PC-3 (cell line): ENCODE measurements at regions not wholly inside any gene's neighbourhood (a gene's known extent, or its start where the extent isn't known, plus 50 kb on each side); places are given as distances from the start of the nearest gene placed in this dataset.

ENCODE experiments used
- EZH2 ChIP-seq: fragments of 300-600 bp; sonication (generic); IDR thresholded peaks from one replicate; pipeline ENCODE4 v1.6.1; 2017; ENCODE audit warnings: antibody characterized with exemption, mild to moderate bottlenecking, low read length; ENCODE audit not compliant: unreplicated experiment
- TF ChIP-seq, protein P1 (sequence below): fragments of 300-600 bp; sonication (generic); conservative IDR thresholded peaks from 2 replicates; pipeline ENCODE4 v1.5.1; 2017; ENCODE audit warnings: antibody characterized with exemption, low read depth, mild to moderate bottlenecking, low read length

DNA sequence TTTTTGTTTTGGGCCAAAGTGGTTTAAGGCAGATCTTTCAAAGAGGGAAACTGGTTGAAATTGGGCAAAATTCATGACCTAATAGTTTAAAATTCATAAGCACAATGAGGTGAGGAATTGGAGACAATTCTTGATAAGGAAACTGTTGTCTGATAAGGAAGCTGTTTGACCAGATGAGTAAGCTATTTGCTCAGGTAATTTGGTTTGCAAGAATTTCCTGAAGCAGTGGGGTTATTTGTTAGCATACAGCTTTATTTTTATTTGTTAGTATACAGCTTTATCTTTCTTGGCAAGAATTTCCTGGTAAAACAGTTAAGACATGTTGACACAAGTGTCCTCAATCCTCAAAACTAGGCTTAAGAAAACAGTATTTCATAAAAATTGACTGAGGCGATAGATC lies 559.0 kb downstream of the GALC start:
- TF ChIP-seq, protein P1, sequence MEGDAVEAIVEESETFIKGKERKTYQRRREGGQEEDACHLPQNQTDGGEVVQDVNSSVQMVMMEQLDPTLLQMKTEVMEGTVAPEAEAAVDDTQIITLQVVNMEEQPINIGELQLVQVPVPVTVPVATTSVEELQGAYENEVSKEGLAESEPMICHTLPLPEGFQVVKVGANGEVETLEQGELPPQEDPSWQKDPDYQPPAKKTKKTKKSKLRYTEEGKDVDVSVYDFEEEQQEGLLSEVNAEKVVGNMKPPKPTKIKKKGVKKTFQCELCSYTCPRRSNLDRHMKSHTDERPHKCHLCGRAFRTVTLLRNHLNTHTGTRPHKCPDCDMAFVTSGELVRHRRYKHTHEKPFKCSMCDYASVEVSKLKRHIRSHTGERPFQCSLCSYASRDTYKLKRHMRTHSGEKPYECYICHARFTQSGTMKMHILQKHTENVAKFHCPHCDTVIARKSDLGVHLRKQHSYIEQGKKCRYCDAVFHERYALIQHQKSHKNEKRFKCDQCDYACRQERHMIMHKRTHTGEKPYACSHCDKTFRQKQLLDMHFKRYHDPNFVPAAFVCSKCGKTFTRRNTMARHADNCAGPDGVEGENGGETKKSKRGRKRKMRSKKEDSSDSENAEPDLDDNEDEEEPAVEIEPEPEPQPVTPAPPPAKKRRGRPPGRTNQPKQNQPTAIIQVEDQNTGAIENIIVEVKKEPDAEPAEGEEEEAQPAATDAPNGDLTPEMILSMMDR: no peak
- no peak for TF ChIP-seq EZH2
